Endothelial cell (in vitro differentiated cells): ENCODE measurements at regions not wholly inside any gene's neighbourhood (a gene's known extent, or its start where the extent isn't known, plus 50 kb on each side); places are given as distances from the start of the nearest gene placed in this dataset.

Experiments
- DNase-seq: peaks from one replicate; pipeline ENCODE4 v3.0.0; 2021; ENCODE audit warnings: low spot score
- H3K27ac Mint-ChIP-seq: one replicate; pipeline ENCODE4 v1.8.0; 2021; ENCODE audit warnings: mixed read lengths, inconsistent platforms; ENCODE audit not compliant: unreplicated experiment
- H3K27me3 Mint-ChIP-seq: one replicate; pipeline ENCODE4 v1.8.0; 2021; ENCODE audit warnings: mild to moderate bottlenecking, moderate library complexity, mixed read lengths, inconsistent platforms; ENCODE audit not compliant: unreplicated experiment
- H3K36me3 Mint-ChIP-seq: one replicate; pipeline ENCODE4 v1.8.0; 2021; ENCODE audit warnings: mild to moderate bottlenecking, low read depth, mixed read lengths, inconsistent platforms; ENCODE audit not compliant: unreplicated experiment
- H3K4me1 Mint-ChIP-seq: one replicate; pipeline ENCODE4 v1.8.0; 2021; ENCODE audit warnings: mild to moderate bottlenecking, mixed read lengths, inconsistent platforms; ENCODE audit not compliant: unreplicated experiment
- H3K4me3 Mint-ChIP-seq: one replicate; pipeline ENCODE4 v1.8.0; 2021; ENCODE audit warnings: mild to moderate bottlenecking, mixed read lengths, inconsistent platforms; ENCODE audit not compliant: unreplicated experiment
- H3K9me3 Mint-ChIP-seq: one replicate; pipeline ENCODE4 v1.8.0; 2021; ENCODE audit warnings: mixed read lengths, inconsistent platforms; ENCODE audit not compliant: unreplicated experiment
- TF ChIP-seq, protein P1 (sequence below): fragments of 200-600 bp; sonication (generic); IDR thresholded peaks from one replicate; pipeline ENCODE4 v1.5.0; 2021; ENCODE audit warnings: antibody characterized with exemption; ENCODE audit not compliant: unreplicated experiment

DNA sequence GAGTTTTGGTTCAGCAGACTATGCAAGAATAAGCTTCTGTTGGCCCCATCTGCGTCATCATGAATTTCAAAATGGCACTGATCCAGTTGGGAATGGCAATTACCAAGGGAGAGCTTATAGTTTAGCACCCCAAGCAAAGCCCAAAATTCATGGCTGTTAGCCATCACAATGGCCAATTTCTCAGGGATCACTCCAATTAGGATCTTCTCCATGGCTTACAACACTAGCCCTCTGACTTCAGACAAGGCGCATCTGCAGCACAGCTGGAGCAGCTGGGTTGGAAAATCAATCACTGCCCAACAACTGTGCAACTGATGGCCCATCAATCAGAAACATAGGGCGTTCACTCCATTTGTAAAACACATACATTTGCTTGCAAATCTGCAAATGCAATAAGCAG is 273.6 kb downstream of the SRBD1 start:
- no peak for DNase-seq
- peaks cover 5% of the 10 kb centered on the region for H3K4me1 Mint-ChIP-seq
- no peak overlapping the region for H3K27ac Mint-ChIP-seq
- peaks cover 2% of the 10 kb centered on the region for H3K27me3 Mint-ChIP-seq
- H3K36me3 Mint-ChIP-seq, result no peaks in the 10 kb centered on the region
- H3K9me3 Mint-ChIP-seq, result no peaks in the 10 kb centered on the region
- TF ChIP-seq, protein P1, sequence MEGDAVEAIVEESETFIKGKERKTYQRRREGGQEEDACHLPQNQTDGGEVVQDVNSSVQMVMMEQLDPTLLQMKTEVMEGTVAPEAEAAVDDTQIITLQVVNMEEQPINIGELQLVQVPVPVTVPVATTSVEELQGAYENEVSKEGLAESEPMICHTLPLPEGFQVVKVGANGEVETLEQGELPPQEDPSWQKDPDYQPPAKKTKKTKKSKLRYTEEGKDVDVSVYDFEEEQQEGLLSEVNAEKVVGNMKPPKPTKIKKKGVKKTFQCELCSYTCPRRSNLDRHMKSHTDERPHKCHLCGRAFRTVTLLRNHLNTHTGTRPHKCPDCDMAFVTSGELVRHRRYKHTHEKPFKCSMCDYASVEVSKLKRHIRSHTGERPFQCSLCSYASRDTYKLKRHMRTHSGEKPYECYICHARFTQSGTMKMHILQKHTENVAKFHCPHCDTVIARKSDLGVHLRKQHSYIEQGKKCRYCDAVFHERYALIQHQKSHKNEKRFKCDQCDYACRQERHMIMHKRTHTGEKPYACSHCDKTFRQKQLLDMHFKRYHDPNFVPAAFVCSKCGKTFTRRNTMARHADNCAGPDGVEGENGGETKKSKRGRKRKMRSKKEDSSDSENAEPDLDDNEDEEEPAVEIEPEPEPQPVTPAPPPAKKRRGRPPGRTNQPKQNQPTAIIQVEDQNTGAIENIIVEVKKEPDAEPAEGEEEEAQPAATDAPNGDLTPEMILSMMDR, result no peak
- H3K4me3 Mint-ChIP-seq, result no peak overlapping the region

DNA sequence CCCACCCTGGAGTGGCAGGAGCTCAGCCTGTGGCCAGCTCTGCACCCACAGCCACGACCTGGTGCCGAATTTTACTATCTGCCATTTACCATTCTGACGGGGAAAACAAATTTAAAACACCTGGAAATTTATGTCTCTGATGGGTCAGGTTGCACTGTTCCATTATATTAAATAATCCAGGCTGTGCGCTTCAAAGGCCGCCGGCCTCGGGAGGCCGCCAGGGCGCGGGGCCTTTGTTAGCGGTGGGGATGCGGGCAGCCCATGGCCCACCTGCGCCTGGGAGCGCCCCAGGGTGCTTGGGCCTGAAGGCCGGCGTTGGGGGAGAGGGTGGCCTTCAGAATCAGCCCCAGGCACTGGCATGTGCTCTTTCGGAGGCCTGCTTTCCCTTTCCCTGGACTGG is 276.9 kb downstream of the SRBD1 start:
- no peaks in the 10 kb centered on the region for H3K36me3 Mint-ChIP-seq
- no peak for DNase-seq
- no peaks in the 10 kb centered on the region for H3K9me3 Mint-ChIP-seq
- TF ChIP-seq, protein P1, result no peak
- no peak overlapping the region for H3K4me3 Mint-ChIP-seq
- H3K4me1 Mint-ChIP-seq, result peaks cover 5% of the 10 kb centered on the region
- H3K27me3 Mint-ChIP-seq, result peaks cover 2% of the 10 kb centered on the region
- H3K27ac Mint-ChIP-seq, result no peak overlapping the region

DNA sequence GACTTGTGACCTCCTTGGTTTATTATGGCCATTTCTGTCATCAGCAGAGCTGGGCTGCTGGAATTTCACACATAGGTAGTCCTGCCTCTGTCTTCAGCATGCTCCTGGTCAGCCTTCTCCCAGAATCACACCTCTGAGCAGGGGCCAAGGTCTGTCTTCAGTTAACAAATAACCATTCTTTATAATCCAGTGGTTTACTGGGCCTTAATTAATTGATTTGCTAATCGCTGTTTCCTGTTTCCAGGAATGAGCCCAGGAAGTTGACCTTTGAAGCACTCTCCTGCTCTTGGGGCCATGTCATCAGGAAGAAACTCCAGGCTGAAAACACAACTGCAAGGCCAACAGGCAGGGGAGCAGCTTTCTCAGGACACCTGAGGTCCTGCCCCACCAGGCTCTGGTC is 278.5 kb downstream of the SRBD1 start:
- H3K4me3 Mint-ChIP-seq, result no peak overlapping the region
- no peaks in the 10 kb centered on the region for H3K27me3 Mint-ChIP-seq
- H3K27ac Mint-ChIP-seq, result no peak overlapping the region
- TF ChIP-seq, protein P1, result no peak
- no peak for DNase-seq
- H3K4me1 Mint-ChIP-seq, result no peaks in the 10 kb centered on the region
- H3K36me3 Mint-ChIP-seq, result no peaks in the 10 kb centered on the region
- H3K9me3 Mint-ChIP-seq, result no peaks in the 10 kb centered on the region

DNA sequence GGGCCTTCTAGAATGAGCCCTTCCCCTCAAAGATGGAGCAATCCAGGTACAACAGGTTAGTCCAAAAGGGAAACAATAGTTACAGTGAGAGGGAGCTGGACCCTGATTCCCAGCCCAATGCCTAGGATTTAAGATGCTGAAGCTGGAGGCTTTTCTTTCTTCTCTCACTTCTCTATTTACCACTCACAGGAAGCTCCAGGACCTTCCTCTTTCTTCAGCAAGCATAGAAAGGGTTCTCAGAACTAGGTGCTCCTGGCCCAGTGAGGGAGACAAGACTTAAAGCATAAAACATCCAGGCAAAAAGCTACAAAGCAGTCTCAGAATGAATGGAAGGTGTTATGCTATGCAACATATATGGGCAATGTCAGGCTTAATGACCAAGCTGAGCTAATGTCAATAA is 279.0 kb downstream of the SRBD1 start:
- Mint-ChIP-seq H3K36me3 (no peaks in the 10 kb centered on the region), H3K4me3 (no peak overlapping the region), H3K27me3 (no peaks in the 10 kb centered on the region), H3K27ac (no peak overlapping the region), H3K4me1 (no peaks in the 10 kb centered on the region), H3K9me3 (no peaks in the 10 kb centered on the region)
- no peak for DNase-seq
- TF ChIP-seq, protein P1, result no peak

DNA sequence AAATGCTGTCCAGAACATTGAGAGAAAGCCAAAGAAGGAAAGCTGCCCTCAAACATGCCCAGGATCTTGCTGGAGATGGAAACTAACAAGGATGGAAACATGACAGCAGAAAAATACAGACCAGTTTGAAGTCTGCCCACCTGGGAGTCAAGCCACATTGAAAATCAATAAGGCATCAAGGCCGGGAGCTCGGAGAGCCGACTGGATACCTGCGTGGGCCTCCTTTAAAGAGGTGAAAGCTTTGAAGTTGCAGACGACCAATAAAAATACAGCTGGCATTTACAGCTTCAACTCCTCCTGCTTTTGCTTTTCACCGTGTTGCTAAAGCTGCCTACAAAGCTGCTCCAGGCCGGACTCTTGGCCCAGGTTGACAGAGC is 279.7 kb downstream of the SRBD1 start:
- Mint-ChIP-seq H3K4me3 (no peak overlapping the region), H3K4me1 (no peaks in the 10 kb centered on the region), H3K36me3 (no peaks in the 10 kb centered on the region), H3K27ac (no peak overlapping the region), H3K27me3 (no peaks in the 10 kb centered on the region), H3K9me3 (no peaks in the 10 kb centered on the region)
- TF ChIP-seq, protein P1, result no peak
- DNase-seq, result no peak
